ENCODE measurements at regions not wholly inside any gene's neighbourhood (a gene's known extent, or its start where the extent isn't known, plus 50 kb on each side); places are given as distances from the start of the nearest gene placed in this dataset.
"Not testable (repeated sequence)": the region's sequence is repeated elsewhere in the genome, so short reads cannot be mapped to it uniquely, and the experiment has no call there.

DNA sequence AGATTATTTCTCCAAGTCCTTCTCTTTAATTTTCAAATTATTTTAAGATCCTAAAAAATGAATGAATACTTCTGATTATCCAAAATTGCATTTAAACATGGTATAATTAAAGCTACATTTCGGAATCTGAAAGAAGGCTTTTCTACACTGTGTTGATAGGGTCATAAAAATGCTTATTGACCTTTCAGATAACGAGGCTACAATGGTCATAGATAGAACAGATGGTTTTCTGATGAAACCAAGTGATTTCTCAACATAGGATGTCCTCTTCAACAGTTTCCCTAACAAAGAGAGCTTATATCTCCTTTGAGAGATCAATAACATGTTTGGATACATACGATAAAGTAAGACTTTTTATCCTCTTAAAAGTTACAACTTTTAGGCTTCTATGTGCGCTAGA is 201.1 kb downstream of the PTH2R start:
- no peak for DNase-seq (ENCODE audit: low read depth)
- TF ChIP-seq, protein P1, sequence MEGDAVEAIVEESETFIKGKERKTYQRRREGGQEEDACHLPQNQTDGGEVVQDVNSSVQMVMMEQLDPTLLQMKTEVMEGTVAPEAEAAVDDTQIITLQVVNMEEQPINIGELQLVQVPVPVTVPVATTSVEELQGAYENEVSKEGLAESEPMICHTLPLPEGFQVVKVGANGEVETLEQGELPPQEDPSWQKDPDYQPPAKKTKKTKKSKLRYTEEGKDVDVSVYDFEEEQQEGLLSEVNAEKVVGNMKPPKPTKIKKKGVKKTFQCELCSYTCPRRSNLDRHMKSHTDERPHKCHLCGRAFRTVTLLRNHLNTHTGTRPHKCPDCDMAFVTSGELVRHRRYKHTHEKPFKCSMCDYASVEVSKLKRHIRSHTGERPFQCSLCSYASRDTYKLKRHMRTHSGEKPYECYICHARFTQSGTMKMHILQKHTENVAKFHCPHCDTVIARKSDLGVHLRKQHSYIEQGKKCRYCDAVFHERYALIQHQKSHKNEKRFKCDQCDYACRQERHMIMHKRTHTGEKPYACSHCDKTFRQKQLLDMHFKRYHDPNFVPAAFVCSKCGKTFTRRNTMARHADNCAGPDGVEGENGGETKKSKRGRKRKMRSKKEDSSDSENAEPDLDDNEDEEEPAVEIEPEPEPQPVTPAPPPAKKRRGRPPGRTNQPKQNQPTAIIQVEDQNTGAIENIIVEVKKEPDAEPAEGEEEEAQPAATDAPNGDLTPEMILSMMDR (IDR thresholded peaks at IDR 0.05; ENCODE audit: insufficient read depth, low read depth, low read length, missing control alignments): no peak
- no peak overlapping the region for H3K4me3 ChIP-seq (ENCODE audit: low read depth, low read length)

DNA sequence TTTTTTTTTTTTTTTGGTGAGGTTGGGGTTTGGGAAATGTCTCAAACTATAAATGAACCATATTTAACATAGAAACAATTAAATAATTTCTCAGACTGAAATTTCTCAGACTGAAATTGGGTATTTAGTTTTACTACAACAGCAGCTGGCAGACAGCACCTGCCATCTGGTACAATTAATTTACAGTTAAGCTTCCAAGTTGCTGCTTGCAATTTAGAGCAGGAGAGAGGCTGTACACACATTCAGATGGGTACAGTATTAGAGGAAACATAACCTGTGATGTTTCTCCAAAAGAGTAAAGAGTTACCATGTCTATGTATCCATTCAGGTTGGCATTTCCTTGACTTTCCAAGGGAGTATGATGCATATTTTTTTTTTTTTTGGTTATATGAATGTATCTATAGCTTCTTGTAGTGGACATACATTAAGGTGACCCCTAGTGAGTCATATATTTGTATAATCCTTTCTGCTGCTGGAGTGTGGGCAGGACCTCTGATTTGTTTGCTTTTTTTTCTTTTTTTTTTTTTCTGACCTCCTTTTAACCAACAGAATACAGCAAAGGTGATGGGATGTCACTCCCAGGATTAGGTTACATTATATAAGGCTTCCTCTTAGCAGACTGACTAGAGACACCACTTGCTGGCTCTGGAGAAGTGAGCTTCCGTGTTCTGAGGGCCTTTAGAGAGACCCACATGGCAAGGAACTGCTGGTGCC is 201.7 kb downstream of the PTH2R start:
- TF ChIP-seq, protein P1 (IDR thresholded peaks at IDR 0.05; ENCODE audit: insufficient read depth, low read depth, low read length, missing control alignments): no peak
- no peak overlapping the region for H3K4me3 ChIP-seq (ENCODE audit: low read depth, low read length)
- DNase-seq (ENCODE audit: low read depth): no peak

DNA sequence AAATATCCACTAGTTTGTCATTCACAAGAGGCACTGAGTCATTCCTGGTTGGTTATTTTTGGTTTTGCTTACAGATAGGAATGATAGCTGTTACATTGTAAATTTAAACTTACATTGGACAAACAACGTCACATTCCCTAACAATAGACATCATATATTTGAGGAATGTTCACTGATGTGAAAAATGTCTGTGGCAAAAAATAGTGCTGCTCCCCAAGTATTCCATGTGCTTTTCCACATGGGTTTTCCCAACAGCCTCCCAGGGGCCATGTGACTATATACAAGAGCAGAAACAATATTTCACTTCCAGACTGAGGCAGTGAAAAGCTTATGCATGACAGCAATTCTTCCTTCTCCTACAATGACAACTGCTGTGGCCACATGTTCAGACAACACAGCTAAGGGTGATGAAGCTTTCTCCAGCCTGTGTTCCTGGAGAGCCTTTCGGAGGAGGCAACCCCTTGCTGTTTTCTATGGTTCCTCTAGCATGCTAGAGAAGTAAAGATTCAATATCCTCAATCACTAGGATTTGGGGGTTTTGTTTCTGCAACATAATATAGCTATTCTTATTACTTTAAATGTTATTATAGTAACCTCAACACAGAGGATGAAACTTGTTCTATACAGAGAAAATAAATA is 202.7 kb downstream of the PTH2R start:
- no peak overlapping the region for H3K4me3 ChIP-seq (ENCODE audit: low read depth, low read length)
- TF ChIP-seq, protein P1 (IDR thresholded peaks at IDR 0.05; ENCODE audit: insufficient read depth, low read depth, low read length, missing control alignments): no peak
- DNase-seq (ENCODE audit: low read depth): no peak

DNA sequence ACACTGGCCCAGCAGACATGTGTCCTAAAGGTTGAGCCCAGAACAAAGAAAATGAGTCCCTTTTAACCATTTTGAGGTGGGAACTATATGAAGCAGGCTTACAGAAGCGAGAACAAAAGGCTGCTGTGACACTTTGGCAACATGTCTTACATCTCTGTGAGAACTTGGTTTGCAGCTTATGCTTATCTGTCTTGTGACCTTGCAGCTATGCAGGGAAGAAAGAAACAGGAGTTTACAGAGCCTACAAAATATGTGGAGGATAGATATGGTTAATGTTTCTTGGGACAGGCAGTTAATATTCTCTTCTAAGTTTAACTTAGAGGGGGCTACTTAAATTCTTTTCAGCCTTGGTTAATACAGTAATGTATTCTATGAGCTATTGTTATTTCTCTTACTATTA is 209.1 kb downstream of the PTH2R start:
- H3K4me3 ChIP-seq (ENCODE audit: low read depth, low read length); DNase-seq (ENCODE audit: low read depth): not testable (repeated sequence)

DNA sequence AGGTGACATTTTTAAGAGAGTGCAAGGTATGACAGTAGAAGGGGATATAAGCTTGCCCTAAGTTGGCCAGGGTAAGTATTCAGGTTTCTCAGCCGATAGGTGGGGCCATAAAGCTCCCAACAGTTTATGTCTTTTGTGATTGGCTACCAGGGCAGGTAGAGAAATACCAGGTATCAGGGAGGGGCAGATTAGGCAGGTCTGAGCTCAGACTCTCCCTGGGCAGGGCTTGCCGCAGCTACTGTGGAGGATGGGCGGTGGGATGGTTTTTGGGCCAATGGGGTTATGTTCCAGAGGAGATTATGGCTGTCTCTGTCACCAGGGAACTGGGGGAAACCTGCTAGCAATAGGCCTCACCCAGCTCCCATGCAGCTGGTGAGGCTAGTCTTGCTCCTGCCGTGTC is 211.6 kb downstream of the PTH2R start:
- no peak for DNase-seq (ENCODE audit: low read depth)
- TF ChIP-seq, protein P1 (IDR thresholded peaks at IDR 0.05; ENCODE audit: insufficient read depth, low read depth, low read length, missing control alignments): no peak
- no peak overlapping the region for H3K4me3 ChIP-seq (ENCODE audit: low read depth, low read length)

DNA sequence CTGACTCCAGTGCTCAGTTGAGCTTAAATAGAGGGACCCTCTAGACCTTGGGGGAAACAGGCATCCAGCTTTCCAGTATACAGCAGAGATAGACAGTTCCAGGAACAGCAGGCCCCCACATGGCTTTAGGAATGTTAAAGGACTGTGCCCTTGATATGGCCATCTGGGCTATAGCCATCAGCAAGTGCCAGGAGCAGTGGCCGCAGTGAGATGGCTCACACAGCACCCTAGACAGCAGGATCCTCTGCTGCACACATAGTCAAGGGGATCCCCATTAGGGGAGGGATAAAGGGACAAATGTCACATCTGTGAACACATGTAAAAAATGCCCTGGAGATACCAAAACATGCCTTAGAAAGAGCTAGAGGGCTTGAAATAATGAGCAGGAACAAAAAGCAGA is 213.4 kb downstream of the PTH2R start:
- H3K4me3 ChIP-seq (ENCODE audit: low read depth, low read length): no peak overlapping the region
- TF ChIP-seq, protein P1 (IDR thresholded peaks at IDR 0.05; ENCODE audit: insufficient read depth, low read depth, low read length, missing control alignments): no peak
- no peak for DNase-seq (ENCODE audit: low read depth)

DNA sequence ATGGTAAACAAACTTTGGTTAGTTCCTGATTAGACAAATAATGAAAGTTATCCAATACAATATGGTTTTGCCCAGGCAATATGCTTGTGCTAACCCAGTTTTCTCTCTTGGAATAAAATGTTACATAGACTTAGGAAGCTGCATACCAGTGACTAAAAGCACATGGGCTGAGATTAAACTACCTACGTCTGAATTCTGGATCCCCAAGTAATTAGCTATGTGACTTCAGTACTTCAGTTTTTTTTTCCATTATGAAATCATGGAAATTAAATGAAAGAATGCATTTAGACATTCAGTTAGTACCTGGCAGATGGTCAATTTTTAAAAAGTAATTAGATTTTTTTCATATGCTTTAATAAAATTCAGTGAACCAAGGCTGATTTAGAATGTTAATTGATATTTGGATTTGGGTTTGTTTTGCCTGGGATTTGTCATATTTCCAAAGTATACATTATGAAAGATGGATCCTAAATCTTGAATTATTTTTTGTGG is 213.9 kb downstream of the PTH2R start:
- no peak for DNase-seq (ENCODE audit: low read depth)
- TF ChIP-seq, protein P1 (IDR thresholded peaks at IDR 0.05; ENCODE audit: insufficient read depth, low read depth, low read length, missing control alignments): no peak

More for the DNA sequence above, 213.9 kb downstream of the PTH2R start:
- no peak overlapping the region for H3K4me3 ChIP-seq (ENCODE audit: low read depth, low read length)

All from GM12865 (cell line).